NCI-H82 (cell line): ENCODE measurements at regions not wholly inside any gene's neighbourhood (a gene's known extent, or its start where the extent isn't known, plus 50 kb on each side); places are given as distances from the start of the nearest gene placed in this dataset.

Source experiments
- DNase-seq: peaks from one replicate; lab custom pipeline; 2025; lab: John Stamatoyannopoulos, UW

DNA sequence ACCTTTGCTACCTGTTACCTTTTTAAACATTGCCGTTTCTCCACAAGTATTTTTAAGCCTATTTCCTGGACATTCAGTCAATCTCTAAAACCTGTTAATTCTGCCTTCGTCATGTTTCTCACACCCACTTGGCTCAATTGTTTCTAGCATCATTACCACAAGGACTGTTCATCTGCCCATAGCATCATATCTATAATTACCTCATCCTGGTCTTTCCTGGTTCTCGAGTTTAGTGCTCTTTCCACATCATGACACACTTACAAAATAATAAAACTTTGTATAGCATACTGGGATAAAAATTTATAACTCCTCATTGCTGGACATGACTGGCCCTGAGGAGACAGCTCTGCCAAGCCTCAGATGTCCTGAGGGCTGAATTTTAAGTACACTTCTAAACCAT is 104.8 kb downstream of the CYB561 start:
- DNase-seq = no peak

DNA sequence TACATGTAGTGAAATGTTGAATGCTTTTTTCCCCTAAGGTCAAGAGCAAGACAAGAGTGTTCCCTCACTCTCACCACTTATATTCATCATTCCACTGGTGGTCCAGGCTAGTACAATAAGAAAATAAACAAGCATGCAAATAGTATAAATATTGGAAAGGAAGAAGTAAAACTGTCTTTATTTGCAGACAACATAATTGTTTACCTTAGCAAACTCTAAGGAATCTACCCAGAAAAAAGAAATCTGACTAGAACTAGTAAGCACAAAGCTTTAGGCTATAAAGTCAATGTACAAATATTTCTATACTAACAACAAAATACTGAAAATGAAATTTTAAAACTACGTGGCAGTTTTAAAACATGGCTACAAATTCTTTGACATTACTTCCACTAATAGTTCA is 101.7 kb downstream of the CYB561 start:
- no peak for DNase-seq

DNA sequence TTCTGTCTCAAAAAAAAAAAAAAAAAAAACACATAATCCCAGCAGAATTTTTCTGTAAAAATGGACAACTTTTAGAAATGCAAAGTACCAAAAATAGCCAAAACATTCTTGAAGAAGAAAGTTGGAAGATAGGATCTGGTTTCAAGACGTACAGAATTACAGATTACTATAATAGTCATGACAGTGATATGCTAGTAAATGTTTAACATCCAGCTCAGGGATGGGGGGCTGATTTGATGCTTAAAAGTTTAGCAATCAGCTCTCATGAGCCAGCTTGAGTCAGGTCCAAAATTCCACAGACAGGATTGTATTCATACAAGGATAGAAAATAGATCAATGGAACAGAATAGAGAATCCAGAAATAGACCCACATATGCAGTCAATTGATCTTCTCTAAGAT is 100.5 kb downstream of the CYB561 start:
- no peak for DNase-seq

DNA sequence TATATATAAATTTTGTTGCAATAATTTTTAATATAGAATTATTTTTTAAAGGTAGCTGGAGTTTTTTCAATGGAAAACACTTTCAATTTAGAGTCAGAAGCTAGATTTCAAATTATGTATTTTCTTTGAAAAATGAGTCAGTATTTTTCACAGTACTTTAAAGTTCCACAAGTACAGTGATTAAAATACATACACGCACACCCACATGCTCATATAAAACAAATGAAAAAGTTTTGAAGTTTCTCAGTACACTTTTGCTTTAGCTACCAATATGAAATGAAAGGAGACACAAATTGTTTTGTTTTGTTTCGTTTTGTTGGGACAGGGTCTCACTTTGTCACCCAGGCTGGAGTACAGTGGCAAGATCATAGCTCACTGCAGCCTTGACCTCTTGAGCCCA is 98.6 kb downstream of the CYB561 start:
- DNase-seq = no peak

DNA sequence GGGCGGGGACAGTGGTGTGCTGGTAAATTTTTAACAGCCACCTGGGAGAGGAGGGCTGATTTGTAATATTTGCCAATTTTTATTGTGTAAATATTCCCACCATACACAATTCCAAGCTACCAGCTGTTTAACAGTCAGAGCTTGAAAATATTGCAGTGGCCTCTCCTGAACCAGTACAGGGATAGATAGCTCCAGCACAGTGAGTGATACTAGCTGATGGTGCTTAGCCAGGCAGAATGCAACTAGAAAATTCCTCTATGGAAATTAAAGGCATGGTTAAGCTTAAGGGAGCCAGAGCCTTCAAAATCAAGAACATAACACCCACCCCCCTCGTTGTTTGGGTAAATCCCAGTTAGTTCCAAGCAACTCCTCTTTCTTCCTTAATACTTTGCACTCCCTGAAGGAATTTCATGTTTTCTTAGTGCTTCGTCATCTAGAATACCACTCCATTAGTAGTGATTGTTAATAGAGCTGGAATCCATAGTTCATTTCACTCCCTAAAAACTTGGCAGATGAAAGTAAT is 96.6 kb downstream of the CYB561 start:
- no peak for DNase-seq

DNA sequence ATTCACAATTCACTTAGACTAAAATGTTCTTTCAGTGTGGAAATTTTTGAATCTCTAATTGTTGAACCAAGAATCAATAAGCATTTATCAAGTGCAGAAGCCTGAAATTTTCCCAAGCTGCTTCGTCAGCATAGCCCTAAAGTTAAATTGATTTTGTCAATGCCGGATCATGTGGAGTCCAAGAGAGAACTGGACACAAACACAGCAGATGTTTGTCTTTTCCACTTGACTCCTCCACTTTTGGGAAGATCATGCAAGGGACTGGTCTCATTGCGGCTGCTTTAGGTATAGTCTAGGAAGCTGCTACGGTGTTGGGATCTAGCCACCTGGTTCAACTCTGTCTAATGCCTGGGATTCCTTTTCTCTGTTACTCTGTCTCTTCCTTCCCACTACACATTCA is 95.7 kb downstream of the CYB561 start:
- DNase-seq = no peak

DNA sequence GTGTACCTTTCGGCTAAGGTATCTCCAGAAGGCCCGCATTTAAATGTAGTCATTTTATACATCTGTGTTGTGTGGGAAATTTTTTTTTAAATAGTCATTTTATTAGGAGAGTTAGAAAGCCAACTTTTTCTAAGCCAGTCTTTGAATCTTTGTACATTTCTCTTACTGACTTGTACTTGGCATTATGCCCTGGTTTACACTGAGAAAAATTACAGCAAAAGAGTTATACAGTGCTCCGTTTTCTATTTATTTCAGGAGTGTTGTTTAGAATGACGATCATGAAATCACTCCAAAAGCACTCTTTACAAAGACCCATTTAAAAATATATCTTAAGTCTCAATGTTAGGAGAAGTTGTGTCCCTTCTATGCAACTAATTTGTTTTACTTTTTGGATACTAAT is 91.8 kb downstream of the CYB561 start:
- DNase-seq = no peak

DNA sequence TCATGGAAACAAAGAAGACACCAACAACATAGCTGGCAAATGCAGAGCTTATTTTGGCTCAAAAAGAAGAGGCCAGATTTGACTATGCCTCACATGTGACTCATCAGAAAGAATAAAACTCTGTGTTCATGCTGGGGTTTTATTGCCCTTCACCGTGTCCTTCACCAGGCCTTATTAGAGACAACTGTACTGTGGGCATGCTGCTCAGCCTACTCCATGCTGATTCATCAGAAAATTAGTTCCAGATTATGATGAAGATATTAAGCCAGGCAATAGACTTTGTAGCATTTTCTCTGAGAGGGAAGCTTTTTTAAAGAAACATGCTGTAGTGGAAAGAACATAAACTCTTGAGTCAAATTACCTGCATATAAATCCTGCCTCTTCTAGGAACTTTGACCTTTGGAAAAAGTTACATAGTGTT is 89.8 kb downstream of the CYB561 start:
- DNase-seq = peak; percentile 9

DNA sequence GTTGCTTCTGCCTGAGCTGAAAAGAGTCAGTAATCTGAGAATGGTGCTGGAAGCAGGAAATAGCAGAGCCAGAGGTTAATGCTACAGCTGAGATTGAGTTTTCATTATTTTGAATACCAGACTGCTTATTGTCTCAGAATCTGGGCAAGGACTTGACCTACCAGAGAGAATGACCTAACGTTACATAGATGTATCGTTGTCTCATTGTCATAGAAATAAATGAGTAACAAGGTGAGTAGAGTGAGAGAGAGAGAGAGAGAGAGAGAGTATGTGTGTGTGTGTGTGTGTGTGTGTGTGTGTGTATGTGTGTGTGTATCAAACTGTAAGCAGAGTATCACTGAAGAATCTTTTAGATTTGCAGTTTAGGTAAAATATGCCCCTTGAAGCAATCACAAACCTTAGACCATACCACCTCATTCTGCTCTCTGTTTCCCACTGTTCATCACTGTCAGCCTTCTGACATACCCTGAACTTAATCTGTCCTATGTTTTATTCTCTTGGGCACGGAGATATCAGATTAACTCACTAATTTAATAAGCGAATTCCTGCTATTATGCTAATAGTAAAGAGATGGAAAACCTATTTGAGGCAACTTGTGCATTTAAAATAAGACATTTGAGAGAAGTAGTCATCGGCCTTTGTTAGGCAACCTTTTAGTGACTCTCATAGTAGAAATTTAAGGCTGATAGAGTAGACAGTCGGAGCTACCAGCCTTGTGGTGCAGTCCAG is 87.8 kb downstream of the CYB561 start:
- DNase-seq = peak; percentile 55

DNA sequence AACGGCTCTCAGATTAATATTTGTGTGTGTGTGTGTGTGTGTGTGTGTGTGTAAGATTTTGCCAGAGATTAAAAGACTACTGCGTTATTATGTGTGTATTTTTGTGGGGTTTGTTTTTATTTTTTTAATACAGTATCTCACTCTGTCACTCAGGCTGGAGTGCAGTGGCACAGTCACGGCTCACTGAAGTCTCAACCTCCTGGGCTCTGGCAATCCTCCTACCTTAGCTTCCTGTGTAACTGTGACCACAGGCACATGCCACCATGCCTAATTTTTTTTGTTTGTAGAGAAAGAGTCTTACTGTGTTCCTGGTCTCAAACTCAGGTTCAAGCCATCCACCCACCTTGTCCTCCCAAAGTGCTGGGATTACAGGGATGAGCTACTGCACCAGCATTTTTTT is 87.2 kb downstream of the CYB561 start:
- peak; percentile 18 for DNase-seq

DNA sequence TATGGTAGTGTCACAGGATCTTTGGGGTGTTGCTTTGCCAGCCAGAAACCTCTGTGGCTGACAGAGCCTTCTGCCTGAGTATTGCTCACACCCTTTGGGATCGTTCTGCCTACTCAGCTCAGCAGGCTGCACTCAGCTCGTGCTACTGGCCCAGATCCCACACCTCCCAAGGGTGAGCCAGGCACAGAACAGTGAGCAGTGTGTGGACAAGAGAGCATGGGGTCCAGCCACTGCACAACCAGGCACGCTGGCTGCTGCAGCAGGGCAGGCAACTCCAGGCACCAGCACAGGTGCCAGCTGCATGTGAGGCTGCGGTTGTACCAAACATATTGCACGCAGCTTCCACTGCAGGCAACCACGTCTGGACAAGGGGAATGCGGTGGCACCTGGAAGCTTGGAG is 84.9 kb downstream of the CYB561 start:
- no peak for DNase-seq

DNA sequence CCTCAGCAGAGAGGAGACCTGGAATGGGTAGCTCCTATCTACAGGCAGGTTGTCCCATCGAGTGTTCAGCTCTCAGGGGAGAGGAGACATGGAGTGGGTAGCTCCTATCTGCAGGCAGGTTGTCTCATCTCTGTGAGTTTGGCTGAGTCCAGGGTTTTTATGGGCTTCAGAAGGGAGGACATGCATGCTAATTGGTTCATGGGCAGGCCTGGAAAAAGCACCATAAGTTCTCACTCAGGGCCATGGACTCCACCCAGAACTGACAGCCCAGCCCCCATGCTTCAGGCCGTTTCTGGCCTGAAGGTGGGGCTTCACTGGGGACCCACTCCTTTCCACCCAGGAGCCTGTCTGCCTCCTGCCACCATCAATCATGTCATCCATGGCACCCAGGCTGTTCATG is 84.0 kb downstream of the CYB561 start:
- DNase-seq = no peak

DNA sequence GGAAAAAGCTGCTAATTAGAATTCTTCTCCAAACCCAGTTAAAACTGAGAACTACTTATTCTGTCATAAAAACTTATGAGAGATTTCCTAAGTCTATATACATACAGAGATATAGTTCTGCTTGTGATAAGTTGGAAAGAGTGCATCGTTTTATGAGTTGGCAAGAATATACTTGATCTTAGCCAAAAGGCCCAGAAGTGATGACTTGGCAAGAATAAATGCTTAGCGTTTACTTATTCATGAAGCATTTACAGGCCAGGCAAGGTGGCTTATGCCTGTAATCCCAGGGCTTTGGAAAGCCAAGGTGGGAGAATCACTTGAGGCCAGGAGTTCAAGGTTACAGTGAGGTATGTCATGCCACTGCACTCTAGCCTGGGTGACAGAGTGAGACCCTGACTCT is 81.7 kb downstream of the CYB561 start:
- DNase-seq = no peak

DNA sequence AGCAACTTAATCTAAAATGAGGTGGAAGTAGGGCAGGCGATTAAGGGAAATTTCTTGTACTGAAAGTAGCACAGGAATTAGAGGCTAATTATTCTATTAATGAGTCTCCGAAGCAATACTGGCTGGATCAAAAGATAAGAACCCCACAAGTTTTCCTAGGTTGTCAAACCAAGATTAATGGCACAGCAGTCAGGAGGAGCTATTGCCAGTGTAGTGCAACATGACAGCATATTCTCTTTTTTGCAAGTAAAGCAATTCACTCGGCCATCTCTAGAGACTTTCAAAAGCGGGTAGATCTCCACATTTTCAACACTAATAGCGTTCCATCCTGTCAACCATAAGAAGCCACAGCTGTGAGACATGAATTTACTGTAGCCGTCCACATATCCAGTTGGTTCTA is 81.2 kb downstream of the CYB561 start:
- DNase-seq = no peak

DNA sequence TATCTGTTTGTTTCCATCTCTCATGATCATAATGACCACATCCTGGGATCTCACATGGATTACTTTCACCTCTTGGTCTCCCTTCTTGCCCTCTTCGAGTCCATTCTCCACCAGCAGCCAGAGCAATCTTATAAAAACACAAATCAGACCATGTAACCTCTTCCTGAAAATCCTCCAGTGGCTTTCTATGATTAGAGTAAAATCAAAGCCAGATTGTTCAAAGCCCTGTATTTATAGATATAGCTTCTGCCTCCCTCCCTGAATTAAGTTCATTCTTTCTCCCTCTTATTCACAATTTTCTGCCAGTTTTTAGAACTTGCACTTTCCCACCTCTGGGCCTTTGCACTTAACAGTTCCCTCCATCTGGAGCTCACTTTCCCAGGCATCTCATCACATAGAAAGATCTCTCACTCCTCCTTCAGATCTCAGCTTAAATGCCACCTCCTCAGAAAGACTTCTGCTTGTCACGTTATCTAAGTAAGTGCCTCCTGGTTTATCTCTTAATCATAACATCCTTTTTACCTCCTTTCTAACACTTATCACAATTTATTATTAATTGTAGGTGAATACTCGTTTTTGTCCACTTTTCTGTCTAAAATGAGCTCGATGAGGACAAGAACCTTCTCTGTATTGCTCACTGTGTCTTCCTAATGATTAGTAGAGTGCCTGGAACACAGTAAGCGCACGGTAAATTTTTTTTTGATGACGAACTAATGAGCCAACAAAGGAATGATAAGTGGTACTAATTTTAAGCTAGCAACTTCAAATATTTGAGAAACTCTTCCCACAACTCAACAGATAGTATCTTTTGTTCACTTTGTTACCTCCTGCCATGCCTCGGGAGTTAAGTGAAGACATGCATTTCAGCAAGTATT is 80.5 kb downstream of the CYB561 start:
- DNase-seq = no peak

DNA sequence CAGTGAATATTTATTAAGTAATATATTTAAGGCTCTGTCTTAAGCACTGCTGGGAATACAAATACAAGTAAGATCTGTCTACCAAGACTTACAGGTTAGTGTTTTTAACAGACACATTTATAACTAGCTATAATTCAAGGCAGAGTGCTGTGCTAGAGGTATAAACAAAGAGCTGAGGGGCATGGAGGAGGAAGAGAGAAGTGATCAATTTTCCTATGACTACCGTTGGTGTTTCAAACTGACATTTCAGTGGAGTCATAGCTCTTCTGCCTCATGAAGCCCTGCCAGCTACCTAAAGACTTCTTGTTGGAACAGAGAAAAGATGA is 79.9 kb downstream of the CYB561 start:
- DNase-seq = no peak

DNA sequence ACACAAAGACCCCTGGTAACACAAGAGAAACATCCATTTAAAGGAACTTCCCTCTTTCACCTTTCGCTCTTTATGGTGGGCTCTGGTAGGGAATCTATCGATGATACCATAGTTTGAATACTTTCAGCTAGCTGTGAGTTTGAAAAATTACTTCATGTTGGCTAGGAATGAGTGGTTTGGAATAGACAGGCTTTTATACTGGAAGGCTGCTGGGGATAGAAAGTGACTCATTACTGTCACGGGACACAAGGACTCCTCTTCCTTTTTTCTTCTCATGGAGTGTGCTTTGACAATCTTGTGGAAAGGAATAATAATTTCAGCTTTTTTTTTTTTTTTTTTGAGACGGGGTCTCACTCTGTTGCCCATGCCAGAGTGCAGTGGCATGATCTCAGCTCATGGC is 76.9 kb downstream of the CYB561 start:
- DNase-seq = no peak

DNA sequence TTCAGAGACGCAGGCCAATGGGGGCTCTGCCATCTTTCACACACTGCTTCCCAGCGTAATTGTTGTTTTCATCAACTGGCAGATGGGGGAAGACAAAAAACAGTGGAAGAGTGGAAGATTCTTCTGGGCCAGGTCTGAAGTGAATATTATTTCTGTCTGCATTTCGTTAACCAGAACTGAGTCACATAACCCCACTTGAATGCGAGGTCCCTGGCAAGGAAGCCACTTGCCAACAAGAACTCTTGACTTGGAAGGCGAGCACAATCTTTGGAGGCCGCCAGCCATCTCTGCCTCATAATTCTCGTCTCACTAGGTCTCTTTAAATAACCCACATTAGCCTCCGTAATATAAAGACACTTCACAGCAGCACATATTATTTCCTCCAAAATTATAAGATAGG is 75.4 kb downstream of the CYB561 start:
- DNase-seq = no peak

DNA sequence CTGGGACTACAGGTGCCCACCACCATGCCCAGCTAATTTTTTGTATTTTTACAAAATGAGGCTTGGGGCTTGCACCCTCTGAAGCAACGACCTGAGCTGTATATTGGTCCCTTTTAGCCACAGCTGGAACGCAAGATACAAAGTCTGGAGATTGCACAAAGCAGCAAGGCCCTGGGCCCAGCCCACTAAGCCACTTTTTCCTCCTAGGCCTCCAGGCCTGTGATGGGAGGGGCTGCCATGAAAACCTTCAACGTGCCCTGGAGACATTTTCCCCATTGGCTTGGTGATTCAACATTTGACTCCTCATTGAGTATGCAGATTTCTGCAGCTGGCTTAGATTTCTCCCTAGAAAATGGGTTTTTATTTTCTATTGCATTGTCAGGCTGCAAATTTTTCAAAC is 69.2 kb downstream of the CYB561 start:
- DNase-seq = no peak

DNA sequence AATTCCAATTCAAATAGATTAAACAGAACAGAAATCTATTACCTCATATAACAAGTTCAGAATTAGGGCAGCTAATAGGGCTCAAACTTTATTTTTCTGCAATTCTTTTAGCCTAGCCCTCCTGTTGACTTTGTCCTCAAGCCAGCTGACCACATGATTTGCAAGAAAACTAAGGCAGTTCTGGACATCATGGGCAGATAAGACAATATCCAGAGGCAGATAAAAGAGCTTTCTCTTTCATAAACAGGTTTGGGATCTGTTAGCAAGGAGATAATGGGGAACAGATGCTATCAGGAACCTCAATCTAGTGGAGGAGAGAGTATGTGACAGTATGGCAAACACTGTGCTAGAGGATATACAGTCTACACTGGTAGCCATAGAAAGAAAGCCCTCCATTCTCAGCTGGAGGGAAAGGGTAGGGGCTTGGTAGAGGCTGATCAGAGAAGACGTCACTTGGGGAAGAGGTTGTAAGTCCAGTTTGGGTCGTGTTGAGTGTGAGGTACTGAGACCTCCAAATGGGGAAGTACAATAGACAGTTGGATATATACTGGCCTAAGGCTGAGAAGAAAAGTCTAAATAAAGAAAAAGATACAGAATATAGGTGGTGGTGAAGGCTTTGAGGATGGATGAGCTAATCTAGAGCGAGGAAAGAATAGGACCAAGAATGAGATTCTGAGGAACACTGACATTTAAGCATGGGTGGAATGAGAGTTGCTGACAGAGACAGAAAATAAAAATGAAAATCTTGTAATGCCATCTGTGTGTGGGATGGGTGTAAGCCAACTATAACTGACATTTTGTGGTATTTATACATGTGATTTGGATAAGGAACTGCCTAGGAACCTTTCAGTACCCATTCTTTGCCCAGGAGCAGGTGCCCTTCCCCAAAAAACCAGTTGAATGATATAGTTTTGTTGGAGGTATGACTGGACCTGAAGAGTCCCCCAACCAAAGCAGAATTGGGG is 67.4 kb downstream of the CYB561 start:
- DNase-seq = no peak

DNA sequence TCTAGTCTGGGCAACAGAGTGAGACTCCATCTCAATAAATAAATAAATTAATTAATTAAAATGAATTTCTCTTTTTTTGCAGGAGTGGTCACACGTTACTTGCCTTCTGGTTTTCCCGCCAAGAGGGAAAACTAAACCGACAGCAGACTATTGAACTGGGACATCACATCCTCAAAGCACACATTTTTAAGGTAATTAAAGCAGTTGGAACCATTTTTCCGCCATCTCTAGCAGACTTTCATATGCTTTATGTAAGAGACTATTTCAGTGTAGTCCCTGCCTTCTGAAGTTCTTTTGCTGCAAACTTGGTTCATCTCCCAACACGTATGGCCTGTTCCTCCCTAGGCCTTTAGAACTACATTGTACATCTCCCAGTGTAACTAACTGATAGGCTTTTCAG is 66.5 kb downstream of the CYB561 start:
- DNase-seq = no peak

DNA sequence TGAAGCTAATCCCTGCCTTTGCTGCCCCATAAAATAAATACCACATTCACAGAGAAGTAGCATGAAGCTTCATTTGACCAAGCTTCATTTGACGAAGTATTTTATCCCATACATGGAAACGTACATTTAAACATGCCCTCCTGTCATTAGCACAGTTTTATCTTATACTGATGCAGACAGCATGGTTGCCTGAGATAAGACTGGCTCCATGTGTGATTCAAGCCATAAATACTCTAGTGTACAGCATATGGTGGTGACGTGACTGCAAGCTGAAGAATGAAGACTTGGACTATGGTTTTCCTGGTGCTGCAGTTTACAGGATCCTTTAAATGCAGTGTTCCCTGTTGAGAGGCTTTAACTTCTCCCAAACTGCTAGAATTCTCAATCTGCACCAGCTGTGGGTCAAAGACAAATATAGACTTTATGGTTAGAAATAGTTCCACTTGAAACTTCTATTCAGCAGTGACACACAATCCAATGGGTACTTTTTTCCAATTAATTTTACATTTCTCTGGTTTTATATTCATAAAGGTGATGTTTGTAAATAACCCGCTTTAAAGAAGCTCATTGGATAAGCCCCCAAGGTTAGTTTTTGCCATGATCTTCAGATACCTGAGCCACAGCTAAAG is 64.9 kb downstream of the CYB561 start:
- DNase-seq = no peak
